BE2C (cell line): ENCODE measurements at regions not wholly inside any gene's neighbourhood (a gene's known extent, or its start where the extent isn't known, plus 50 kb on each side); places are given as distances from the start of the nearest gene placed in this dataset.

Source experiments
- DNase-seq: peaks from one replicate; pipeline ENCODE4 v3.0.0-alpha.2; 2020
- H3K27me3 ChIP-seq: fragments of 250-450 bp; sonication (Bioruptor Pico); 2 replicates; pipeline ENCODE4 v1.5.1; 2020; ENCODE audit warnings: mild to moderate bottlenecking
- H3K36me3 ChIP-seq: fragments of 250-450 bp; sonication (Bioruptor Pico); 2 replicates; pipeline ENCODE4 v1.5.1; 2020; ENCODE audit warnings: mild to moderate bottlenecking
- H3K4me1 ChIP-seq: fragments of 250-450 bp; sonication (Bioruptor Pico); 2 replicates; pipeline ENCODE4 v1.5.1; 2020
- H3K4me3 ChIP-seq: 2 replicates; pipeline ENCODE4 v1.5.1; 2011; ENCODE audit warnings: low read depth, low read length
- H3K9me3 ChIP-seq: fragments of 250-450 bp; sonication (Bioruptor Pico); 2 replicates; pipeline ENCODE4 v1.5.1; 2020
- CTCF ChIP-seq: IDR thresholded peaks from 2 replicates; pipeline ENCODE4 v1.5.1; 2012; ENCODE audit warnings: mild to moderate bottlenecking, low read depth, low read length

GRCh38 chr21:29246614-29247013 is 52.1 kb upstream of the BACH1 start:
- no peak for TF ChIP-seq CTCF
- no peaks in the 10 kb centered on the region for H3K9me3 ChIP-seq
- H3K27me3 ChIP-seq = no peaks in the 10 kb centered on the region
- H3K4me3 ChIP-seq = no peak overlapping the region
- no peak for DNase-seq
- H3K36me3 ChIP-seq = no peaks in the 10 kb centered on the region
- H3K4me1 ChIP-seq = no peaks in the 10 kb centered on the region

GRCh38 chr21:29248124-29248523 is 50.6 kb upstream of the BACH1 start:
- DNase-seq = no peak
- Histone ChIP-seq H3K36me3 (no peaks in the 10 kb centered on the region), H3K27me3 (no peaks in the 10 kb centered on the region), H3K9me3 (no peaks in the 10 kb centered on the region), H3K4me1 (no peaks in the 10 kb centered on the region), H3K4me3 (no peak overlapping the region)
- no peak for TF ChIP-seq CTCF
